HFFc6 (cell line): ENCODE measurements at regions not wholly inside any gene's neighbourhood (a gene's known extent, or its start where the extent isn't known, plus 50 kb on each side); places are given as distances from the start of the nearest gene placed in this dataset.

Source experiments
- DNase-seq: peaks from one replicate; pipeline ENCODE4 v3.0.0-alpha.2; 2018
- H3K27ac Mint-ChIP-seq: 2 replicates; pipeline ENCODE4 v1.8.0; 2020; ENCODE audit warnings: mild to moderate bottlenecking, mixed read lengths
- H3K27me3 Mint-ChIP-seq: 2 replicates; pipeline ENCODE4 v1.8.0; 2021; ENCODE audit warnings: mild to moderate bottlenecking, moderate library complexity, mixed read lengths; ENCODE audit not compliant: insufficient read depth
- H3K36me3 Mint-ChIP-seq: 2 replicates; pipeline ENCODE4 v1.8.0; 2021; ENCODE audit warnings: low read depth, mixed read lengths
- H3K4me1 Mint-ChIP-seq: 2 replicates; pipeline ENCODE4 v1.8.0; 2020; ENCODE audit warnings: low read depth, mixed read lengths
- H3K4me3 Mint-ChIP-seq: 2 replicates; pipeline ENCODE4 v1.8.0; 2020; ENCODE audit warnings: mild to moderate bottlenecking, moderate library complexity, mixed read lengths
- H3K9me3 Mint-ChIP-seq: 2 replicates; pipeline ENCODE4 v1.8.0; 2020; ENCODE audit warnings: mild to moderate bottlenecking, mixed read lengths
- CTCF ChIP-seq: fragments of 200-600 bp; sonication (generic); IDR thresholded peaks from 2 replicates; pipeline ENCODE4 v1.5.0; 2021; ENCODE audit warnings: antibody characterized with exemption, mild to moderate bottlenecking

- DNase-seq, result no peak
- Mint-ChIP-seq H3K27ac (no peak overlapping the region), H3K4me3 (no peak overlapping the region), H3K36me3 (no peaks in the 10 kb centered on the region; the same call in 1 of the 2 replicates), H3K27me3 (peaks cover 2% of the 10 kb centered on the region), H3K4me1 (no peaks in the 10 kb centered on the region), H3K9me3 (peaks cover 17% of the 10 kb centered on the region; the same call in 1 of the 2 replicates)
- TF ChIP-seq CTCF, result peak; percentile 19; the same call in 1 of the 2 replicates
Measured at GRCh38 chr7:155862123-155862892, 50.0 kb upstream of the SHH start.
